ENCODE measurements at regions not wholly inside any gene's neighbourhood (a gene's known extent, or its start where the extent isn't known, plus 50 kb on each side); places are given as distances from the start of the nearest gene placed in this dataset.

DNA sequence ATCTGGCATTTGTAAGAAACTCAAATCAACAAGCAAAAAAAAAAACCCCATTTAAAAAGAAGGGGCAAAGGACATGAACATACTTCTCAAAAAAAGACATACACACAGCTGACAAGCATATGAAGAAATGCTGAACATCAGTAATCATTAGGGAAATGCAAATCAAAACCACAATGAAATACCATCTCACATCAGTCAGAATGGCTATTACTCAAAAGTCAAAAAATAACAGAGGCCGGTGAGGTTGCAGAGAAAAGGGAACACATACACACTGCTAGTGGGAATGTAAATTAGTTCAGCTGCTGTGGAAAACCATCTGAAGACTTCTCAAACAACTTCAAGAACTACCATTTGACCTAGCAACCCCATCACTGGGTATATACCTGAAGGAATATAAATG is 199.4 kb upstream of the THBS1 start:
- Histone ChIP-seq H4K8ac (ENCODE audit: extremely low read depth, insufficient read depth, low read length) (no peak overlapping the region), H2AK5ac (ENCODE audit: low read depth, low read length) (no peak overlapping the region), H2BK120ac (replicated peaks; ENCODE audit: low read depth, low read length) (no peak overlapping the region), H3K9me3 (ENCODE audit: insufficient read depth in 2 of 2, low read depth in 1 of 2, low read length in 1 of 2) (no peaks in the 10 kb centered on the region), H3K4me2 (ENCODE audit: insufficient read depth in 1 of 2, low read depth in 2 of 2, low read length in 2 of 2) (no peak overlapping the region), H3K23ac (ENCODE audit: insufficient read length) (no peak overlapping the region), H3K4me1 (replicated peaks in 1 of 4; ENCODE audit: control insufficient read depth in 3 of 4, insufficient read depth in 4 of 4, low read length in 3 of 4) (no peaks in the 10 kb centered on the region), H4K91ac (replicated peaks; ENCODE audit: insufficient read length, low read length) (no peak overlapping the region), H2BK5ac (ENCODE audit: low read depth, low read length) (no peak overlapping the region), H3K18ac (ENCODE audit: extremely low read depth, low read length) (no peak overlapping the region), H2BK12ac (ENCODE audit: low read depth, low read length) (no peak overlapping the region), H3K9ac (replicated peaks in 1 of 4; ENCODE audit: extremely low read depth in 1 of 4, low read depth in 3 of 4, low read length in 3 of 4) (no peak overlapping the region), H3K79me1 (ENCODE audit: low read depth, low read length) (no peaks in the 10 kb centered on the region), H3K36me3 (ENCODE audit: control insufficient read depth in 2 of 4, insufficient read depth in 4 of 4, low read length in 3 of 4) (no peaks in the 10 kb centered on the region), H3K4ac (replicated peaks; ENCODE audit: insufficient read length, low read depth, low read length) (no peak overlapping the region), H3K14ac (ENCODE audit: insufficient read length) (no peak overlapping the region), H3K4me3 (ENCODE audit: extremely low read depth in 1 of 4, insufficient read depth in 2 of 4, low read depth in 3 of 4, low read length in 4 of 4) (no peak overlapping the region), H2AFZ (ENCODE audit: low read length) (no peak overlapping the region), H3K56ac (replicated peaks; ENCODE audit: insufficient read length, low read depth, low read length) (no peak overlapping the region), H4K5ac (ENCODE audit: insufficient read length, low read depth, low read length) (no peak overlapping the region), H4K20me1 (replicated peaks in 1 of 2; ENCODE audit: control insufficient read depth in 1 of 2, insufficient read depth in 2 of 2, low read length in 2 of 2) (no peaks in the 10 kb centered on the region), H2BK15ac (ENCODE audit: low read length) (no peak overlapping the region), H3K27me3 (replicated peaks in 1 of 4; ENCODE audit: control insufficient read depth in 3 of 4, extremely low read depth in 1 of 4, insufficient read depth in 3 of 4, low read length in 3 of 4) (no peaks in the 10 kb centered on the region), H3K79me2 (ENCODE audit: control insufficient read depth in 1 of 2, insufficient read depth in 2 of 2, low read length in 2 of 2) (no peaks in the 10 kb centered on the region), H3K23me2 (ENCODE audit: low read depth, low read length) (no peaks in the 10 kb centered on the region), H2BK20ac (ENCODE audit: low read length) (no peak overlapping the region), H3K27ac (ENCODE audit: low read depth, low read length) (no peak overlapping the region)
- POLR2A ChIA-PET (ENCODE audit: partially characterized antibody): no interaction called here
- DNase-seq (ENCODE audit: low read depth in 1 of 2, low spot score in 2 of 2): no peak
- 93% methylated on average over 1 of the region's 1 CpG; no CpG with 5 or more reads in 1 of the 2 experiments for WGBS, 2 experiments (ENCODE audit: extremely low coverage in 1 of 2, insufficient coverage in 1 of 2, insufficient read length in 1 of 2, insufficient replicate concordance in 2 of 2, low coverage in 1 of 2, low lambda C conversion rate in 2 of 2, missing lambda C conversion rate in 1 of 2)
- CTCF ChIA-PET (ENCODE audit: partially characterized antibody): interaction anchor here (0.9 kb wide), 1 partner anchor 16 kb away, joined by 3 read pairs; no protein-coding TSS in a partner anchor
- FAIRE-seq: no peak
- TF ChIP-seq CEBPB (IDR thresholded peaks at IDR 0.05; ENCODE audit: low read depth, low read length) (no peak), RFX5 (IDR thresholded peaks at IDR 0.05; ENCODE audit: borderline replicate concordance, low read depth, low read length) (no peak), GABPA (IDR thresholded peaks at IDR 0.05; ENCODE audit: borderline replicate concordance, insufficient read depth, low read length) (no peak), BACH1 (IDR thresholded peaks at IDR 0.05; ENCODE audit: low read length) (no peak), CREB1 (IDR thresholded peaks at IDR 0.05) (no peak), TAF7 (optimal IDR thresholded peaks at IDR 0.05; ENCODE audit: borderline replicate concordance, low read depth, low read length) (no peak)
- TF ChIP-seq, protein P1, sequence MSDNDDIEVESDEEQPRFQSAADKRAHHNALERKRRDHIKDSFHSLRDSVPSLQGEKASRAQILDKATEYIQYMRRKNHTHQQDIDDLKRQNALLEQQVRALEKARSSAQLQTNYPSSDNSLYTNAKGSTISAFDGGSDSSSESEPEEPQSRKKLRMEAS (IDR thresholded peaks at IDR 0.05): no peak
- TF ChIP-seq, protein P2, sequence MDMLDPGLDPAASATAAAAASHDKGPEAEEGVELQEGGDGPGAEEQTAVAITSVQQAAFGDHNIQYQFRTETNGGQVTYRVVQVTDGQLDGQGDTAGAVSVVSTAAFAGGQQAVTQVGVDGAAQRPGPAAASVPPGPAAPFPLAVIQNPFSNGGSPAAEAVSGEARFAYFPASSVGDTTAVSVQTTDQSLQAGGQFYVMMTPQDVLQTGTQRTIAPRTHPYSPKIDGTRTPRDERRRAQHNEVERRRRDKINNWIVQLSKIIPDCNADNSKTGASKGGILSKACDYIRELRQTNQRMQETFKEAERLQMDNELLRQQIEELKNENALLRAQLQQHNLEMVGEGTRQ (IDR thresholded peaks at IDR 0.05; ENCODE audit: low read length): no peak
